ENCODE measurements at regions not wholly inside any gene's neighbourhood (a gene's known extent, or its start where the extent isn't known, plus 50 kb on each side); places are given as distances from the start of the nearest gene placed in this dataset.

GRCh38 chr12:24143928-24144327, 194.5 kb upstream of the SOX5 start:
- DNase-seq (ENCODE audit: low read depth in 2 of 2): no peak

- no peak for DNase-seq (ENCODE audit: low read depth in 2 of 2)
These were observed 189.6 kb upstream of the SOX5 start for GRCh38 chr12:24139035-24139434.

GRCh38 chr12:24138041-24138440, 188.6 kb upstream of the SOX5 start:
- no peak for DNase-seq (ENCODE audit: low read depth in 2 of 2)

DNA sequence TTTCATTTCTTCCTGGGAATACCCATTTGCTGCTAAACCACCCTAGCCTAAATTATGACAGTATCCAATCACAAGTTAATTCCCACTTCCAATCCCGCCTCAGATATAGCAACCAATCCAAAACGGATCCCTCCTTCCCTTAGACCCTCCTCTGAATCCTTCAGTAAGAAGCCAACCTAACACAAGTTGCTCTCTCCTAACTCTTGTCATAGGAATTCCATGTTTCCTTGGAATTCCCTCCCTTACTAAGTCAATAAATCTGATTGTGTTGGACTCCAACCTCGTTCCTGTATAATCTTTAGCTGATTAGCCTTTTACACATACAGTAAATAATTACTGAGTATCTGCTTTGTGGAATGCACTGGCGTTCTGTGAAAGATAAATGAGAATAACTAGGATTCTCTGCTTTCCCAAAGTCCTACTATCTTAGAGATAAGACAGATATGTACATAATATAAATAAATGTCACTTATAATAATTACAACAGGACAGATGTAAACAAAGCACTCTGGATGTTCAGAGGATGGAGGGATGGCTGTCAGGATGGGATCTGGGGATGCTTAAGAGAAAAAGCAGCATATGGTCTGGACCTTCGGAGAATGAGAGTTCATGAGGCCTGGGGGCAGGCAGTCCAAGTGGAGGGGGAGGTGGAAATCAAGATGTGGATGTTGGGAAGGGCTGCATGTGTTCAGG, 185.8 kb upstream of the SOX5 start:
- no peak for DNase-seq (ENCODE audit: low read depth in 2 of 2)

DNA sequence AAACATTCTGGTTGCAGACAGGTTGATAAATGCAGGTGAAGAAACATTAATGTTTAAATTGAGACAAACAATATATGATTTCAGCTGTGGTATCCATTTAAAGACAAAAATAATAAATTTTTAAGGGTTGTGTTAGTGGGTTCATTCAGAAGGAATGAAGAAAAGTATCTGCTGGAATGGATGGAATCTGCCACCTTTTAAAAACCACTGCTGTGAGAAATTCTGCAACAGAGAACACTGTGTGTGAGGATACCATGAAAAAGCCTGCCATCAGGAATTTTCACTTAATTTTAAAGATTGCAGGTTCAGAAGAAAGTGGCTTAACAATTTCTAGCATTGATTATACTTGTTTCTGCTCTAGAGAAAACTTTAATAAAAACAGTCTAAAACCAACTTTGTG, 184.6 kb upstream of the SOX5 start:
- no peak for DNase-seq (ENCODE audit: low read depth in 2 of 2)

DNA sequence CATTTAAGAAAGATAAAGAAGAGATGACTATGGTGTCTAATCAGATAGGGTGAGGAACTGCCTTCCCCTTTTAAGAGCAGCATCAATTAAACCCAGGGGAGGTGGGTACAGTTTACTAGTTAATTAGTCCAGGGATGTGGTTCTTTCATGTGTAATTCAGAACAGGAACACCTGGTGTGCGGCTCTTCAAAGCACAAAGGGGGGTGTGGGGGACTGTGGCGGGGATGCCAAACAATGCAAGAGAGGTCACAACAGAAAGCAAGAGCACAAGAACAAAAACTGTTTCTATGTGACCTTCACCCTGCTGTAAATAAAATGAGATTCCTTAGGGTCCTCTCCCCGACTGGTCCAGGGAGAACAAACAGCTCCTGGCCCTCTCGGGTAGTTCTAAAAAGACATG, 183.9 kb upstream of the SOX5 start:
- no peak for DNase-seq (ENCODE audit: low read depth in 2 of 2)

DNA sequence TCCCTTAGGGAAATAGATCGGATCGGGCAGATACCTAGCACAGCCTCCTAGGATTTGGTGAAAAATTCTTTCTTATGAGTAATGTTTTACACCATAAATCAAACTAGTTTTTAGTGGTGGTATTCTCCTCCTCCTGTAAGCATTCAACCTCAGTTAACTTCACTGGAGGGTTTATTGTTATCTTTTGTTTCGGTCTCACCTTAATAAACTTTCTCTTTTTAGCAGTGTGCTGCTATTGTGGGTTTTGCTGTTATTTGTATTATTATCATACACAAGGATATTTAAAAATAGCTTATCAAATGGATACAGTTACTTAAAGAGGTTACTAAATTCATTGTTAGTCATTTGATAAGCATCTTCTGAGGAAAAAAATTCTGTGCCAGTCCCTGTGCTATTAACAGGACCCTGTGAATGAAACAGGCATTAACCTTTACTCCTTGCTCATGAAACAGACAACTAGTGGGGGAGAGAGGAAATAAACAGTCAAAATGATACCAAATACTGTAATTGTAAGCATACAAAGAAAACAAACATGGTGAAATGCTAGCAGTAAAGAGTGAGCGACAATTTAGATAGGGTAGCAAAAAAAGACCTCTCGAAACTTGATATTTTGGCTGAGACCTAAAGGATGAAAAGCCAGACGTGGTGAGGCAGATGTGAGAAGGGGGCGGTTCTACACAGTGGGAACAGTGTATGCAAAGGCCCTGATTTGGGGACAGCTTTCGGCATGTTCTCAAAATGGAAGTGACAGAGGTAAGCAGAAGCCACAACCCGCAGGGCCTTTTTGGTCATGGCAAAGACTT, 178.7 kb upstream of the SOX5 start:
- DNase-seq (ENCODE audit: low read depth in 2 of 2): no peak

DNA sequence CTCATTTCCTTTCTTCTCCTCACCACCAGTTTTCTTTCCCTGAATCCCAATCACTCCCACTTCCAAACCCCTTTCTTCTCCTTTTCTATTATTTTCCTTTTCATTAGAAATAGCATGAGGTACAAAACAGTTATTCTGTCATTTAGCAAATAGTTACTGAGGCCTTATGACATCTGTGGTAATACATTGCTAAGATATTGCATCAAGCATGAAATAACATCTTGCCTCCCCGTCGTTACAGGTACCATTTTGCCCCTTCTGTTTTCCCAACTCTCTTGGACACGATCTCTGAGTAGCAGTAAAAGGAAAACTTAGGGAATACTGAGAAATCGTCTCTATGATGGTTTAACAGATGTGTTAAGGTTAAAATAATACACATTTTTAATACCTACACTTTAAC, 175.8 kb upstream of the SOX5 start:
- no peak for DNase-seq (ENCODE audit: low read depth in 2 of 2)

DNA sequence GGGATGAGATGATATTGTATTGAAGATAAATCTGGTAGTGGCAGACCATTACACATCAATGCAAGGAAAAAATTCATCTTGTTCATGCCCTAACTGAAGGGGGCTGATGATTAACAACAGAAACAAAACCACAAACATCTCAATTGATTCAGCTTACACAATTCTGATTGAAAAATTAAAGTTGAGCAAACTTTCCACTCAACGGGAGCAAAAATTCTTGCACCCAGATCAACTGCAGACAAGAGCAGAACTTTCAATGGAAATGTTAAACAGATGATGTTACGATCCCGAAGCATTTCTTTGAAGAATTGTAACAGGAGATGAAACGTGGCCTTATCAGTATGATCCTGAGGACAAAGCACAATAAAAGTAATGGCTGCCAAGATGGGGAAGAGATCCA, 172.4 kb upstream of the SOX5 start:
- no peak for DNase-seq (ENCODE audit: low read depth in 2 of 2)

DNA sequence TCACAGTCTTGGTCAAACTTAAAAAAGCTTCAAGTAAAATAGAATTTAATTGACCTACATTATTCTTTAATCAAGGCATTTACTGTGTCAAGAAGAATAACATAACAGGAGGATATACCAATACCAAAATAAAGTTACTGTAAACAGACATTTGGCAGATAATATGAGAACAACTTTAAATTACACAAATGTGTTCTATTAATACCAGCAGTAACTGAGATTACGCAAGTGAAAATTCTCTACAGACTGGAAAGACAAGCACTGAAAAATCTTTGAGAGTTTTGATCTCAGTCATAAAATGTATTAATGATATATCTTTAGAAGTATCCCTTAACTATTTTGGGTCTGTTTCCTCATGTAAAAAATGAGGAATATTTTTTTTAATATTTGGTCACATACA, 169.2 kb upstream of the SOX5 start:
- no peak for DNase-seq (ENCODE audit: low read depth in 2 of 2)

DNA sequence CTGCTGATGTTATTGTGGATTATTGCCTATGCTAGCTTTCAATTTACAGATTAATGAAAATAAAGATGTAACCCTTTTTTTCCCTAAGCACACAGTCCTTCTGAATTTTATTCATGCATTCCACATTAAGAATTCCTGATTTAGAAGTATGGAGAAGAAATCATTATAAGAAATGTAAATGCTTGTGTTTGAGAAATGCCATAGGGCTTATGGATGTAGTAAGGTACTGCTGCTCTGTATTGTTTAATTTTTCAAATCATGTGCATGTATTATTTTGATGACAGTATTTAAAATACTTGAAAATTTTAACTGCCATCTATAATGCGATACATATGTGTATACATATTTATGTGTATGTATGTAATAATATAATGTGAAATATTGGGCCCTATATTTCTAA, 167.1 kb upstream of the SOX5 start:
- no peak for DNase-seq (ENCODE audit: low read depth in 2 of 2)

GRCh38 chr12:24113701-24114100, 164.2 kb upstream of the SOX5 start:
- DNase-seq (ENCODE audit: low read depth in 2 of 2): no peak

- no peak for DNase-seq (ENCODE audit: low read depth in 2 of 2)
These were observed 162.1 kb upstream of the SOX5 start for GRCh38 chr12:24111616-24112015.

- DNase-seq (ENCODE audit: low read depth in 2 of 2): no peak
These were observed 161.6 kb upstream of the SOX5 start for GRCh38 chr12:24111086-24111485.

- DNase-seq (ENCODE audit: low read depth in 2 of 2): no peak
These were observed 160.0 kb upstream of the SOX5 start for GRCh38 chr12:24109381-24110039.

DNA sequence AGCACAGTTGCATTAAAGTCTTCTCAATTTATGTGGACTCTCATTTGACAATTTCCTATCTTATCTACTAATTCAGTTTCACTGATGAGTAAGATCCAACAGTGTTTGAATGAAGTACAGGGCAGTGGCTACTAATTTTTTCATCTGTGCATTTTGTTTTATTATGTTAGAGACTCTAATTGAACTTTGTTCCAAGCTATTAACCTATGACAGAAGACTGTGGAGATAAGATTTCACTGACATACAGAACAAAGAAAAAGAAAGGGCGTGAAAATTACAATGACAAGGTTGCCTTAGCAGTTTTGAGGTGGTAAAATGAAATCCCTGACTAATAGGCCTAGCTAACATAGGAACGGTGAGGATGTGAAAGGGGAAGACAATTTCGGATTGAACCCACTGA, 153.2 kb upstream of the SOX5 start:
- DNase-seq (ENCODE audit: low read depth in 2 of 2): no peak

DNA sequence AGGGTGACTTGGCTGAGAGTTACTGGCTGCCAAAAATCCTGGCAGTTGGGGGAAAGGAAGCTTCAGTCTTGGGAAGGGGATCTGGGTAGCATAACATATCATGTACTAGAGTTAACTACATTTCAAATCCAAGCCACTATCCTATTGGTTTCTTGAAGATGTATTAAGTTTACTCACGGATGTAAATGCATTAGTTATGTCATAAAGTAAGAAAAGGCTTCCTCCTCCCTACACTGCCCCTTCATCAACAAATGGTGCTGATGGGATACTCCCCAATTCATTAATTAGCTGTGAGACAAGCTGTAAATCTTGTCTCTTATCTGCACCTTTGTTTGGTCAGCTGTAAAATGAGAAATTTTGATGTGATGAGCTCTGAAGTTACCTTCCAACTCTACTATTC, 150.1 kb upstream of the SOX5 start:
- DNase-seq (ENCODE audit: low read depth in 2 of 2): no peak

- no peak for DNase-seq (ENCODE audit: low read depth in 2 of 2)
These were observed 145.8 kb upstream of the SOX5 start for GRCh38 chr12:24095245-24095644.

DNA sequence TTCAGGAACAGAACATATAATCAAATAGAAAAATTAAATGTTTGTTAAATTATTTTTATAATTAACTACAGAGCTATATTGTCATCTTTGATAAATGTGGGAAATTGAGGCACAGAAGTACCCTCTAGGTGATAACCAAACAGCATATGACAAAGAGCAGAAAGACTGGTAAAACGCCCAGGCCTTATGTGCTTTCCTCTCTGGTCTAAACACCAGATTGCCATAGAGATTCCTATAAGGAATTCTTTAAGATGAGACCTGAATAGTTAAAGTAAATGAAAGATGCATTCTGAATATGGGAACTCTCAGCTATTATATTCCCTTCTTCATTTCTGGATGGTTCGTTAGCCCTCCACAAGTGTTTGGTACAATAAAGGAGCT, 140.0 kb upstream of the SOX5 start:
- no peak for DNase-seq (ENCODE audit: low read depth in 2 of 2)

DNA sequence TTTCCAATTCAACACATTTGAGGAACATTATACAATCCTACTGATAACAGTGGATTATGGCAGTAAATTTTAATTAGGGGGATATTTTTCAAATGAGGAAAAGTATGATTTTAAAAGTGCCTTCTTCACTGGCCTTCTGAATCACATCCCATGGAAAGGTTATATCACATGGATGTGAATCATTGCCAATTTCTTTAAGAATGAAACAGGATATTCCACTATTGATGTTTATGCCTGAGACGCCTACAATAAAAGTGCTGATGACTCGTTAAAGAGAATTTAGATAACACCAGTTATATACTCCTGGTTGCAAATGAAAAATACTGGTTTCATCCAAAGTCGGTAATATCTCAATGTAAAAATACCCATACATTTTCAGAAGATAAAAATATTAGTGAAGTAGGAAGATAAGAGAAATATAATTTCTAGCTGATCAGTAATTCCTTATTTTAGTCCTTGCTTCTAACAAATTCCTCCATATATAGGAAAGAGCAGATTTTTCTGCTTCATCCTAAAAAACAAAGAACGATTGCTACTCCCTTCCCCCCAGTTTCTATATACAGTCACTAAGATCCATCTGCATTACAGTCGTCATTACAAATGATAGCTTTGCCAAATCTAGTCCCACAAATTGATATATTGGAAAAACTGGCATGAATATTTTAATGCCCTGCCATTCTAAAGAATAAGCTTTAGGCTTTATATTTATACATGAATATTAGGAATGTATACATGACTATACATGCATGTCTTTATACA, 139.5 kb upstream of the SOX5 start:
- no peak for DNase-seq (ENCODE audit: low read depth in 2 of 2)

DNA sequence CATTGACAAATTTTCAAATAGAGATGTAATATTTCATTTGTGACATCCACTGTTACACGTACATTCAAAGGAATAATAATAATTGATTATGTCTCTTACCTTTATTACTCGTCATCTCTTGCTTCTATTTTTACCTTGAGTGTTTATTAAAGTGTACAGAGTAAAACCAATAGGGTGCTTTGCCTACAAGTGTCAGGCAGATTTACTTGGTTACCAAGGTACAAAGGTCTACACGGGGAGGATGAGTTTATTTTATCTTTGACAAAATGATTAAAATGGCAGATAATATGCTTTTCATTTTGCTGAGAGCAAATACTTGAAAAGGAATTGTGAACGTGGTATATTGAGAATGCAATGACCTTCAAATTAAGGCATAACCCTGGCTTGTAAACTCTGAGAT, 137.8 kb upstream of the SOX5 start:
- no peak for DNase-seq (ENCODE audit: low read depth in 2 of 2)

DNA sequence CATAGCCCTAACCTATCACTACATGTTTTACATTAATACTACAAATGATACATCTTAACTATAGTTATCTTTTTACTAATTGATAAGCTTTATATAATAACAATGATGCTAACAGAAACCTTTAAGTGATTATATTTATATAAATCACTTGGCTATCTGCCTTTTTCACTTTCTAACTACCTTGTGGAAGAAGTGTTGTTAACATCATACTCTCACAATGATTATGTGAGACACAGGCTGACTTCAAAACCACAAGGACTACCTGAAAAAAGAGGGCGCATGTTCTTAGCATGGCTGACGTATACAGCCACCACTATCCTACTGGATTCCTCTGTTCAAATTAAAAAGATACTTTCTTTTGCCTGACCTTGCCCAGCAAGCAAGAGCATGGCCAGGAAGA, 135.3 kb upstream of the SOX5 start:
- no peak for DNase-seq (ENCODE audit: low read depth in 2 of 2)

Data from stimulated activated CD8-positive, alpha-beta memory T cell treated with anti-CD3 and anti-CD28 coated beads, Interleukin-7, amount 100 ng/mL, for 4 hours (primary cell).